K562 (cell line): ENCODE measurements at regions not wholly inside any gene's neighbourhood (a gene's known extent, or its start where the extent isn't known, plus 50 kb on each side); places are given as distances from the start of the nearest gene placed in this dataset.

Source experiments
- ATAC-seq: fragments of 200-7000 bp; cut with Tn5 transposase; 3 replicates; pipeline ENCODE4 v1.9.1; 2020; ENCODE audit warnings: moderate library complexity
- BruUV-seq: library from RNA; stranded (reverse); fragments of 400-500 nt; replicated peaks from 2 replicates; lab custom pipeline; 2021; lab: Mats Ljungman, UMichigan
- CTCF ChIA-PET: fragments of 300-600 bp; formaldehyde crosslinking; extraction: SDS; loops from one replicate; lab custom pipeline; 2021; ENCODE audit warnings: low intra/inter-chr PET ratio; lab: Yijun Ruan, JAX
- POLR2A ChIA-PET: fragments of 300-600, 350-650 bp; sonication (Branson Sonifier 250); formaldehyde crosslinking; extraction: SDS; loops from one replicate; lab custom pipeline; 2021; ENCODE audit warnings: antibody characterized with exemption, inconsistent platforms; lab: Yijun Ruan, JAX
- DNase-seq, 4 experiments: peaks; one replicate each; pipeline versions ENCODE4 v3.0.0 to v3.0.0-alpha.2; 2011 to 2018; ENCODE audit warnings: low spot score in 3 of 4, mixed read lengths in 3 of 4; ENCODE audit errors: extremely low read depth in 1 of 4
- FAIRE-seq: peaks from 2 replicates; lab custom pipeline; 2011; peaks lifted over from hg19 to GRCh38; lab: Jason Lieb, UNC
- H2AFZ ChIP-seq: 2 replicates; pipeline ENCODE4 v1.6.0; 2011; ENCODE audit warnings: low read depth, low read length, control low read depth, inconsistent platforms
- H3K27ac ChIP-seq: fragments of 200-600 bp; 3 replicates; pipeline ENCODE4 v1.8.0; 2011; ENCODE audit warnings: low read depth, mild to moderate bottlenecking, control low read depth, inconsistent platforms, low read length, moderate library complexity, mixed read lengths; ENCODE audit errors: extremely low read depth
- H3K27me3 ChIP-seq, 2 experiments: fragments of 300-600 bp in 1 of 2; 2 replicates in 1 of 2; 3 replicates in 1 of 2; pipeline versions ENCODE4 v1.6.0 to v1.8.0; 2011; ENCODE audit warnings: inconsistent platforms in 2 of 2, low read length in 2 of 2, mild to moderate bottlenecking in 1 of 2, mixed read lengths in 1 of 2, moderate library complexity in 1 of 2; ENCODE audit not compliant: control insufficient read depth in 2 of 2, insufficient read depth in 2 of 2
- H3K36me3 ChIP-seq: fragments of 300-600 bp; 3 replicates; pipeline ENCODE4 v1.8.0; 2011; ENCODE audit warnings: mild to moderate bottlenecking, low read length, inconsistent platforms; ENCODE audit not compliant: control insufficient read depth, insufficient read depth
- H3K4me1 ChIP-seq, 2 experiments: fragments of 200-600 bp in 1 of 2; replicated peaks in 1 of 2; 2 replicates in 1 of 2; 3 replicates in 1 of 2; pipeline versions ENCODE4 v1.5.1 to v1.8.0; 2011; ENCODE audit warnings: inconsistent platforms in 2 of 2, low read length in 2 of 2, mild to moderate bottlenecking in 1 of 2, mixed read lengths in 1 of 2, moderate library complexity in 1 of 2; ENCODE audit not compliant: control insufficient read depth in 2 of 2, insufficient read depth in 2 of 2
- H3K4me2 ChIP-seq: 2 replicates; pipeline ENCODE4 v1.6.1; 2011; ENCODE audit warnings: low read length, control low read depth, inconsistent platforms, mixed read lengths; ENCODE audit not compliant: insufficient read depth
- H3K4me3 ChIP-seq: fragments of 200-600 bp; sonication (generic), shearing (Covaris generic); 2 replicates; pipeline ENCODE4 v1.5.1; 2016; ENCODE audit warnings: control low read depth, inconsistent platforms
- H3K79me2 ChIP-seq: fragments of 200-600 bp; 3 replicates; pipeline ENCODE4 v1.8.0; 2011; ENCODE audit warnings: low read length, inconsistent platforms; ENCODE audit not compliant: control insufficient read depth, insufficient read depth
- H3K9ac ChIP-seq, 2 experiments: 2 replicates each; pipeline versions ENCODE4 v1.6.0 to v1.6.1; 2011; ENCODE audit warnings: low read depth in 2 of 2, low read length in 2 of 2, control low read depth in 1 of 2, inconsistent platforms in 1 of 2, mild to moderate bottlenecking in 1 of 2, mixed read lengths in 1 of 2; ENCODE audit not compliant: insufficient read depth in 1 of 2
- H3K9me1 ChIP-seq: one replicate; pipeline ENCODE4 v1.6.0; 2011; ENCODE audit warnings: inconsistent platforms, mild to moderate bottlenecking, low read length, moderate library complexity; ENCODE audit not compliant: control insufficient read depth, insufficient read depth
- H3K9me3 ChIP-seq: replicated peaks from 2 replicates; pipeline ENCODE4 v1.5.1; 2011; ENCODE audit warnings: low read depth, low read length, inconsistent platforms; ENCODE audit not compliant: control insufficient read depth, insufficient read depth
- H4K20me1 ChIP-seq: replicated peaks from 2 replicates; pipeline ENCODE4 v1.6.1; 2011; ENCODE audit warnings: low read length, inconsistent platforms, mixed read lengths; ENCODE audit not compliant: control insufficient read depth, insufficient read depth
- ARNT ChIP-seq, 2 experiments: fragments of 450-650 bp; IDR thresholded peaks; 2 replicates each; pipeline ENCODE4 v1.6.1; 2016; ENCODE audit warnings: mild to moderate bottlenecking in 1 of 2
- DDX20 ChIP-seq: fragments of 450-650 bp; IDR thresholded peaks from 2 replicates; pipeline ENCODE4 v1.6.1; 2016; ENCODE audit warnings: missing genetic modification characterization, low read depth, mild to moderate bottlenecking, missing compliant biosample characterization, moderate library complexity
- ETV1 ChIP-seq: fragments of 450-650 bp; conservative IDR thresholded peaks from 2 replicates; pipeline ENCODE4 v1.6.1; 2016; ENCODE audit warnings: missing genetic modification characterization, control low read depth, low read depth, missing compliant biosample characterization
- ETV5 ChIP-seq: sonication (generic); formaldehyde crosslinking; IDR thresholded peaks from 2 replicates; pipeline ENCODE4 v1.4.0; 2020; ENCODE audit warnings: low read depth, mild to moderate bottlenecking, missing genetic modification reagents
- MEF2A ChIP-seq: IDR thresholded peaks from 2 replicates; pipeline ENCODE4 v1.6.1; 2011; ENCODE audit warnings: low read depth, mild to moderate bottlenecking, low read length, moderate library complexity; ENCODE audit not compliant: control insufficient read depth
- MEIS2 ChIP-seq: fragments of 450-650 bp; IDR thresholded peaks from 2 replicates; pipeline ENCODE4 v1.6.1; 2014; ENCODE audit warnings: mild to moderate bottlenecking; ENCODE audit not compliant: partially characterized antibody
- MXI1 ChIP-seq: IDR thresholded peaks from 2 replicates; pipeline ENCODE4 v1.6.1; 2011; ENCODE audit warnings: low read depth, mild to moderate bottlenecking, improper control_type of control experiment, low read length
- SETDB1 ChIP-seq: IDR thresholded peaks from one replicate; pipeline ENCODE4 v1.6.1; 2012; ENCODE audit warnings: low read length, control low read depth, inconsistent platforms
- ZC3H11A ChIP-seq: IDR thresholded peaks from 2 replicates; pipeline ENCODE4 v1.6.1; 2012; ENCODE audit warnings: low read depth, low read length, improper control_type of control experiment
- ZFX ChIP-seq: sonication (generic); formaldehyde crosslinking; IDR thresholded peaks from 2 replicates; pipeline ENCODE4 v1.8.0; 2022; ENCODE audit warnings: mild to moderate bottlenecking, missing genetic modification reagents, moderate library complexity
- ZNF436 ChIP-seq: fragments of 250-450, 450-650 bp; sonication (Bioruptor Pico); formaldehyde crosslinking; IDR thresholded peaks from 2 replicates; pipeline ENCODE4 v1.7.0; 2020; ENCODE audit warnings: mild to moderate bottlenecking
- WGBS: fragments of 100-300 bp; shearing (Covaris generic); methylation state at CpG from one replicate; pipeline ENCODE4 v1.1.6; 2016; ENCODE audit warnings: low coverage, mixed read lengths; ENCODE audit not compliant: insufficient coverage; ENCODE audit errors: missing lambda C conversion rate; 5-methylcytosine and 5-hydroxymethylcytosine counted together
- in situ Hi-C: fragments of 300-500 bp; cut with MboI; formaldehyde crosslinking; loops from 4 replicates; pipeline ENCODE4 v1.15.0; 2018; ENCODE audit warnings: inconsistent platforms, mixed read lengths
- intact Hi-C: fragments of 100-400 bp; cut with micrococcal nuclease; formaldehyde crosslinking; loops from 2 replicates; pipeline ENCODE4 v1.14.2; 2022
- TF ChIP-seq, protein P1 (sequence below): sonication (generic); formaldehyde crosslinking; IDR thresholded peaks from 2 replicates; pipeline ENCODE4 v1.8.0; 2022; ENCODE audit warnings: missing genetic modification reagents, mild to moderate bottlenecking, moderate library complexity, borderline replicate concordance
- TF ChIP-seq, protein P2 (sequence below), 2 experiments: fragments of 450-650 bp; IDR thresholded peaks; 2 replicates each; pipeline ENCODE4 v1.6.1; 2018; ENCODE audit warnings: mild to moderate bottlenecking in 2 of 2, low read depth in 1 of 2; ENCODE audit not compliant: partially characterized antibody in 2 of 2
- TF ChIP-seq, protein P3 (sequence below): IDR thresholded peaks from 2 replicates; pipeline ENCODE4 v1.6.1; 2011; ENCODE audit not compliant: insufficient read length; ENCODE audit errors: extremely low read depth
- TF ChIP-seq, protein P4 (sequence below): IDR thresholded peaks from 2 replicates; pipeline ENCODE4 v1.6.1; 2016; ENCODE audit warnings: missing genetic modification characterization, missing compliant biosample characterization

DNA sequence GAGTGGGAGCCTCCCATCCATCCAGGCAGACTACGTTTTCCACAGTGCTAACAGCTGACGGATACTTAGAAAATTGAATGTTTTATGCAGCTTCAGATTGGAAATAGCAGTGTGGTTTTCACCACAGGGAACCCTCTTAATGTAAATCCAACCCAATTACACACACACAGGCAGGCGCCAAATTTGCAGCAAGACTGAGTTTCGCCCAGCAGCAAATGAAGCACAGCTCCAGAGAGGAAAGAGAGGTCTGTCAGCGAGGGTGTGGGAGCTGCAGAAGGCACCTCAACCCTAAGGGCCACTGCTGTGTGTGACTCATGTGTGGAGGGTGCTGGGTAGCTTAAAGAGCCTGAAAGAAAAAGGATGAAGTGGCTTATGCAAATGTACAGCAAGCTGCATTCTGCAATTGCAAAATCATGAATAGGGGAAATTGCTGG lies 365.7 kb downstream of the MAFB start:
- no peaks in the 10 kb centered on the region for H3K27me3 ChIP-seq
- no peak overlapping the region for H3K27ac ChIP-seq
- no peaks in the 10 kb centered on the region for H3K9me3 ChIP-seq
- no peaks in the 10 kb centered on the region for H3K9me1 ChIP-seq
- in situ Hi-C loops: no loop called here
- BruUV-seq: no TSS peak
- no peaks in the 10 kb centered on the region for H4K20me1 ChIP-seq
- WGBS: 0% methylated on average over 5 of the region's 5 CpGs
- H3K9ac ChIP-seq: no peak overlapping the region
- DNase-seq (no peak), ATAC-seq (no peak), FAIRE-seq (no peak)
- H3K79me2 ChIP-seq: no peaks in the 10 kb centered on the region
- intact Hi-C loops: no loop called here
- POLR2A ChIA-PET: no interaction called here
- no peak overlapping the region for H3K4me3 ChIP-seq
- H3K36me3 ChIP-seq: no peaks in the 10 kb centered on the region
- no peaks in the 10 kb centered on the region for H3K4me1 ChIP-seq
- CTCF ChIA-PET: no interaction called here
- no peak overlapping the region for H3K4me2 ChIP-seq
- no peak overlapping the region for H2AFZ ChIP-seq
- TF ChIP-seq ETV1 (tag) (no peak), MEIS2 (no peak), ZNF436 (CRISPR knock-in tag) (no peak), ARNT (IDR thresholded peaks at IDR 0.05) (no peak), ETV5 (CRISPR knock-in tag) (no peak), DDX20 (tag) (no peak), MXI1 (no peak), MEF2A (no peak), ZFX (CRISPR knock-in tag) (no peak), SETDB1 (no peak), ZC3H11A (no peak)
- TF ChIP-seq, protein P1, sequence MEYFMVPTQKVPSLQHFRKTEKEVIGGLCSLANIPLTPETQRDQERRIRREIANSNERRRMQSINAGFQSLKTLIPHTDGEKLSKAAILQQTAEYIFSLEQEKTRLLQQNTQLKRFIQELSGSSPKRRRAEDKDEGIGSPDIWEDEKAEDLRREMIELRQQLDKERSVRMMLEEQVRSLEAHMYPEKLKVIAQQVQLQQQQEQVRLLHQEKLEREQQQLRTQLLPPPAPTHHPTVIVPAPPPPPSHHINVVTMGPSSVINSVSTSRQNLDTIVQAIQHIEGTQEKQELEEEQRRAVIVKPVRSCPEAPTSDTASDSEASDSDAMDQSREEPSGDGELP (CRISPR knock-in tag): no peak
- TF ChIP-seq, protein P2, sequence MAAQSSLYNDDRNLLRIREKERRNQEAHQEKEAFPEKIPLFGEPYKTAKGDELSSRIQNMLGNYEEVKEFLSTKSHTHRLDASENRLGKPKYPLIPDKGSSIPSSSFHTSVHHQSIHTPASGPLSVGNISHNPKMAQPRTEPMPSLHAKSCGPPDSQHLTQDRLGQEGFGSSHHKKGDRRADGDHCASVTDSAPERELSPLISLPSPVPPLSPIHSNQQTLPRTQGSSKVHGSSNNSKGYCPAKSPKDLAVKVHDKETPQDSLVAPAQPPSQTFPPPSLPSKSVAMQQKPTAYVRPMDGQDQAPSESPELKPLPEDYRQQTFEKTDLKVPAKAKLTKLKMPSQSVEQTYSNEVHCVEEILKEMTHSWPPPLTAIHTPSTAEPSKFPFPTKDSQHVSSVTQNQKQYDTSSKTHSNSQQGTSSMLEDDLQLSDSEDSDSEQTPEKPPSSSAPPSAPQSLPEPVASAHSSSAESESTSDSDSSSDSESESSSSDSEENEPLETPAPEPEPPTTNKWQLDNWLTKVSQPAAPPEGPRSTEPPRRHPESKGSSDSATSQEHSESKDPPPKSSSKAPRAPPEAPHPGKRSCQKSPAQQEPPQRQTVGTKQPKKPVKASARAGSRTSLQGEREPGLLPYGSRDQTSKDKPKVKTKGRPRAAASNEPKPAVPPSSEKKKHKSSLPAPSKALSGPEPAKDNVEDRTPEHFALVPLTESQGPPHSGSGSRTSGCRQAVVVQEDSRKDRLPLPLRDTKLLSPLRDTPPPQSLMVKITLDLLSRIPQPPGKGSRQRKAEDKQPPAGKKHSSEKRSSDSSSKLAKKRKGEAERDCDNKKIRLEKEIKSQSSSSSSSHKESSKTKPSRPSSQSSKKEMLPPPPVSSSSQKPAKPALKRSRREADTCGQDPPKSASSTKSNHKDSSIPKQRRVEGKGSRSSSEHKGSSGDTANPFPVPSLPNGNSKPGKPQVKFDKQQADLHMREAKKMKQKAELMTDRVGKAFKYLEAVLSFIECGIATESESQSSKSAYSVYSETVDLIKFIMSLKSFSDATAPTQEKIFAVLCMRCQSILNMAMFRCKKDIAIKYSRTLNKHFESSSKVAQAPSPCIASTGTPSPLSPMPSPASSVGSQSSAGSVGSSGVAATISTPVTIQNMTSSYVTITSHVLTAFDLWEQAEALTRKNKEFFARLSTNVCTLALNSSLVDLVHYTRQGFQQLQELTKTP (IDR thresholded peaks at IDR 0.05; ENCODE audit: low read depth in 1 of 2, partially characterized antibody in 2 of 2): no peak
- TF ChIP-seq, protein P3, sequence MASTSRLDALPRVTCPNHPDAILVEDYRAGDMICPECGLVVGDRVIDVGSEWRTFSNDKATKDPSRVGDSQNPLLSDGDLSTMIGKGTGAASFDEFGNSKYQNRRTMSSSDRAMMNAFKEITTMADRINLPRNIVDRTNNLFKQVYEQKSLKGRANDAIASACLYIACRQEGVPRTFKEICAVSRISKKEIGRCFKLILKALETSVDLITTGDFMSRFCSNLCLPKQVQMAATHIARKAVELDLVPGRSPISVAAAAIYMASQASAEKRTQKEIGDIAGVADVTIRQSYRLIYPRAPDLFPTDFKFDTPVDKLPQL: no peak
- TF ChIP-seq, protein P4, sequence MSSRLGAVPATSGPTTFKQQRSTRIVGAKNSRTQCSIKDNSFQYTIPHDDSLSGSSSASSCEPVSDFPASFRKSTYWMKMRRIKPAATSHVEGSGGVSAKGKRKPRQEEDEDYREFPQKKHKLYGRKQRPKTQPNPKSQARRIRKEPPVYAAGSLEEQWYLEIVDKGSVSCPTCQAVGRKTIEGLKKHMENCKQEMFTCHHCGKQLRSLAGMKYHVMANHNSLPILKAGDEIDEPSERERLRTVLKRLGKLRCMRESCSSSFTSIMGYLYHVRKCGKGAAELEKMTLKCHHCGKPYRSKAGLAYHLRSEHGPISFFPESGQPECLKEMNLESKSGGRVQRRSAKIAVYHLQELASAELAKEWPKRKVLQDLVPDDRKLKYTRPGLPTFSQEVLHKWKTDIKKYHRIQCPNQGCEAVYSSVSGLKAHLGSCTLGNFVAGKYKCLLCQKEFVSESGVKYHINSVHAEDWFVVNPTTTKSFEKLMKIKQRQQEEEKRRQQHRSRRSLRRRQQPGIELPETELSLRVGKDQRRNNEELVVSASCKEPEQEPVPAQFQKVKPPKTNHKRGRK (tag): no peak
